WI38 (cell line): ENCODE measurements at regions not wholly inside any gene's neighbourhood (a gene's known extent, or its start where the extent isn't known, plus 50 kb on each side); places are given as distances from the start of the nearest gene placed in this dataset.
"Not testable (repeated sequence)": the region's sequence is repeated elsewhere in the genome, so short reads cannot be mapped to it uniquely, and the experiment has no call there.

Experiments used
- H3K4me3 ChIP-seq: 2 replicates; pipeline ENCODE4 v1.5.1; 2011; ENCODE audit warnings: low read depth, mild to moderate bottlenecking, control low read depth, low read length
- TF ChIP-seq, protein P1 (sequence below): IDR thresholded peaks from 2 replicates; pipeline ENCODE4 v1.5.1; 2012; ENCODE audit warnings: low read depth, mild to moderate bottlenecking, control low read depth, low read length

DNA sequence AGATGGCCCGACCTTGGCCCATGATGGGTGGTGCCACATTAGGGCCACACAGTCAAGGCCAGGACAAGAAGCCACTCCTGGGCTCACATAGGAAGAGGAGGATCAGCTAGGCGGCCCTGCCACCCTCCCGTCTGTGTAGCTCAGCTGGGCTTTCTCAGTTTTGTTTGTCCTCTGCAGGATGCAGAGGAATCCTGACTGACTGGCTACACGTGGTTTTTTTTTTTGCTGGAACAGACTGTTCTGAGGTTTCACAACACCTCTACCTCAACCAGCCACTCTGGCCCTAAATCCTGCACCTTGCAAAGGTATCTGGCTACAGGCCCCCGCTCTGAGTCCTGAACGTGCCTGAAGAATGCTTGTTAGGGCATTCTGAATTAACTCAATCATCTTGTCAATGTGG lies 88.3 kb upstream of the MSX2 start:
- TF ChIP-seq, protein P1, sequence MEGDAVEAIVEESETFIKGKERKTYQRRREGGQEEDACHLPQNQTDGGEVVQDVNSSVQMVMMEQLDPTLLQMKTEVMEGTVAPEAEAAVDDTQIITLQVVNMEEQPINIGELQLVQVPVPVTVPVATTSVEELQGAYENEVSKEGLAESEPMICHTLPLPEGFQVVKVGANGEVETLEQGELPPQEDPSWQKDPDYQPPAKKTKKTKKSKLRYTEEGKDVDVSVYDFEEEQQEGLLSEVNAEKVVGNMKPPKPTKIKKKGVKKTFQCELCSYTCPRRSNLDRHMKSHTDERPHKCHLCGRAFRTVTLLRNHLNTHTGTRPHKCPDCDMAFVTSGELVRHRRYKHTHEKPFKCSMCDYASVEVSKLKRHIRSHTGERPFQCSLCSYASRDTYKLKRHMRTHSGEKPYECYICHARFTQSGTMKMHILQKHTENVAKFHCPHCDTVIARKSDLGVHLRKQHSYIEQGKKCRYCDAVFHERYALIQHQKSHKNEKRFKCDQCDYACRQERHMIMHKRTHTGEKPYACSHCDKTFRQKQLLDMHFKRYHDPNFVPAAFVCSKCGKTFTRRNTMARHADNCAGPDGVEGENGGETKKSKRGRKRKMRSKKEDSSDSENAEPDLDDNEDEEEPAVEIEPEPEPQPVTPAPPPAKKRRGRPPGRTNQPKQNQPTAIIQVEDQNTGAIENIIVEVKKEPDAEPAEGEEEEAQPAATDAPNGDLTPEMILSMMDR, result no peak
- no peak overlapping the region for H3K4me3 ChIP-seq

DNA sequence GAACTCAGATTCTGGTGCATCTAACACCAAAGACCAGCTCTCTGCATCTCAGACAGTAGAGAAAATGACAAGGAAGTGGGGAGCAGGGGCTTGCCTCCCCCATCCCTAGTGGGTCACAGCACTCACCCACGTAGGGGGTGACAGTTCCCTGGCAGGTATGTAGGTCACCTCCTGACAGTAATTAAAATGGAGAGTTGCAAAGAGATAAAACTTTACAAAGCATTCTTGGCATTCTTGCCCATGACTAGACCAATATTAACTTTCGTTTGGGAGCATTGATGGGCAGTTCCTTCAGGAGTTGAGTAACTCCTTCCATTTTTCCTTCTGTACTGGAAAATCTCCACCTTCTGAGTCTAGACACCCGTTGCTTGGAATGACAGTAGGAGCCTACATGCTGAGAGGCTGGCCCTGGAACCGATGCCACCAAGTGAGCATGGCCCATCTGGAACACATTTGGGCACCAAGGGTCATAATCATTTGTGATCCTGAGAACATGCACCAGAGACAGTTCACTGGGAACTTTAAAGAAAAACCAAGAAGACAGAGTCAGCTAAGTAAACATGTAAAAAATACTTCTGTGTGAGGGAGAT lies 81.5 kb upstream of the MSX2 start:
- TF ChIP-seq, protein P1, result no peak
- H3K4me3 ChIP-seq, result no peak overlapping the region

DNA sequence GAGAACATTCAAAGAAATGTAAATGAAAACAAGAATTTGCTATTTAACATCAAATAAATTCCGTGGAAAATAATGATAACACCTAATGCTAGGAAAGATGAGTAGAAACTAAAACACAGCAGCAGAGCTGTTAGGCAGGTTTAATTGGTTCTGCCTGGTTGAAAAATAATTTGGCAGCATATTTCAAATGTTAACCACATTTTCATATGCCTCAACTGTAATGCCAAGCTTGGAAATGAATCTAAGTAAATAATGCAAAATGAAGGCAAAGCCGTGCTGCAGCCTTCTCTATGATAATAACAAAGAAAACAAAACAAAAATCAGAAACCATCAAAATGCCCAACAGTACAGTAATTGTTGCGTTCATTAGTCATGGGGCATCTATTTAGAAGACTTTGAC lies 79.9 kb upstream of the MSX2 start:
- TF ChIP-seq, protein P1, result no peak
- H3K4me3 ChIP-seq, result no peak overlapping the region

GRCh38 chr5:174644923-174645322 lies 79.5 kb upstream of the MSX2 start:
- no peak overlapping the region for H3K4me3 ChIP-seq
- TF ChIP-seq, protein P1, result no peak

DNA sequence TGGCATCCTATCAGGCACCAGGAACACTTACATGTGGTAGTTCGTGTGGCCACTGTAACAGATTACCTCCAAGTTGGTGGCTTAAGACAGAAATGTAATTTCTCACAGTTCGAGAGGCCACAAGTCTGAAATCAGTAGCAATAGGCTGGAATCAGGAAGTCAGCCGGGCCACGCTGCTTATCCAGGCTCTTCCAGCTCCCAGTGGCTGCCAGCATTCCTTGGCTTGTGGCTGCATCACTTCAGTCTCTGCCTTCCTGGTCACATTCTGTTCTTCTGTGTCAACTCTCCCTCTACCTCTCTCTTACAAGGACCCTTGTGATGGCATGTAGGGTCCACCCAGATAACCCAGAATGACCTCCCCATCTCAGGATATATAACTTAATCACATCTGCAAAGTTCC lies 78.7 kb upstream of the MSX2 start:
- no peak overlapping the region for H3K4me3 ChIP-seq
- TF ChIP-seq, protein P1, result no peak

DNA sequence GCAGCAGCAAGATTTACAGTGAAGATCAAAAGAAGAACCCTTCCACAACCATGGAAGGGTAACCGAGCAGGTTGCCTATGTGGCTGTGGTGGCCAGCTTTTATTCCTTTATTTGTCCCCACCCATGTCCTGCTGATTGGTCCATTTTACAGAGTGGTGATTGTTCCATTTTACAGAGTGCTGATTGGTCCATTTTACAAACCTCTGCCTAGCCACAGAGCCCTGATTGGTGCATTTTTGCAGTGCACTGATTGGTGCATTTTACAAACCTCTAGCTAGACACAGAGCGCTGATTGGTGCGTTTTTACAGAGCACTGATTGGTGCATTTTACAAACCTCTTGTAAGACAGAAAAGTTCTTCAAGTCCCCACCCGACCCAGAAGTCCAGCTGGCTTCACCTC lies 75.8 kb upstream of the MSX2 start:
- H3K4me3 ChIP-seq, result not testable (repeated sequence)

GRCh38 chr5:174649391-174649790 lies 75.0 kb upstream of the MSX2 start:
- TF ChIP-seq, protein P1, result no peak
- H3K4me3 ChIP-seq, result no peak overlapping the region

DNA sequence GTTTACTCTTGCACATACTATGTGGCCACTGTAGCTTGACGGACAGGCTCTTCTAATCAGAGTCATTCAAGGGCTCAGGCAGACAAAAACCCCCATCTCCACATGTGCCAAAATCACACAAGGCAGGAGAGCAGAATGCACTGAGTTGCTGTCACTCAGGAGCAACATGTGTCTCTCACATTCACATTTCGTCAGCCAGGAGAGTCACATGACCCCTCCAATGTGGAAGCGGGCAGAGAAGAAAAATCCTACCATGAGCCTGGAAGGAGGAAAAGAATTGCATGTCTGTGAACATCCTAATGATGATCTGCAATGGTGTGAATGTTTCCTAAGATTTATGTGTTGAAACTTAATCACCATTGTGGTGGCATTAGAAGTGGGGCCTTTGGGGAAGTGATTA lies 69.9 kb upstream of the MSX2 start:
- TF ChIP-seq, protein P1, result no peak
- H3K4me3 ChIP-seq, result no peak overlapping the region
